HEK293 (cell line): ENCODE measurements at regions not wholly inside any gene's neighbourhood (a gene's known extent, or its start where the extent isn't known, plus 50 kb on each side); places are given as distances from the start of the nearest gene placed in this dataset.

ENCODE experiments used
- CTCF ChIP-seq: fragments of 450-650 bp; formaldehyde crosslinking; IDR thresholded peaks from 2 replicates; pipeline ENCODE4 v1.5.1; 2016; ENCODE audit warnings: missing biosample characterization, missing genetic modification characterization
- EGR2 ChIP-seq: fragments of 450-650 bp; formaldehyde crosslinking; IDR thresholded peaks from 2 replicates; pipeline ENCODE4 v1.5.1; 2016; ENCODE audit warnings: low read depth, missing biosample characterization, missing genetic modification characterization
- KLF16 ChIP-seq: fragments of 450-650 bp; formaldehyde crosslinking; IDR thresholded peaks from 2 replicates; pipeline ENCODE4 v1.5.1; 2017; ENCODE audit warnings: missing biosample characterization, missing genetic modification characterization
- SETDB1 ChIP-seq: IDR thresholded peaks from one replicate; pipeline ENCODE4 v1.6.1; 2017; ENCODE audit warnings: mild to moderate bottlenecking, low read length, moderate library complexity, mixed read lengths; ENCODE audit not compliant: insufficient read length
- ZFHX2 ChIP-seq: fragments of 450-650 bp; formaldehyde crosslinking; conservative IDR thresholded peaks from 2 replicates; pipeline ENCODE4 v1.5.1; 2016; ENCODE audit warnings: missing biosample characterization, missing genetic modification characterization
- ZNF18 ChIP-seq: fragments of 450-650 bp; formaldehyde crosslinking; IDR thresholded peaks from 2 replicates; pipeline ENCODE4 v1.5.1; 2016; ENCODE audit warnings: missing biosample characterization, missing genetic modification characterization
- ZNF274 ChIP-seq, 2 experiments: fragments of 200-500 bp in 1 of 2; fragments of 450-650 bp in 1 of 2; sonication (Bioruptor generic) in 1 of 2; formaldehyde crosslinking in 1 of 2; IDR thresholded peaks; 2 replicates each; pipeline versions ENCODE4 v1.5.1 to v1.6.1; 2014 to 2016; ENCODE audit warnings: borderline replicate concordance in 1 of 2, inconsistent platforms in 1 of 2, low read length in 1 of 2, missing biosample characterization in 1 of 2, missing genetic modification characterization in 1 of 2

GRCh38 chr4:18128241-18128640 is 106.7 kb upstream of the LCORL start:
- TF ChIP-seq ZNF274 (IDR thresholded peaks at IDR 0.05; ENCODE audit: low read length): no peak
- no peak for TF ChIP-seq ZNF274 (tag by site-specific recombination; IDR thresholded peaks at IDR 0.05; ENCODE audit: borderline replicate concordance)
- TF ChIP-seq KLF16 (tag by site-specific recombination): no peak
- no peak for TF ChIP-seq EGR2 (tag by site-specific recombination)
- TF ChIP-seq CTCF (tag by site-specific recombination): no peak
- no peak for TF ChIP-seq ZFHX2
- no peak for TF ChIP-seq ZNF18 (tag by site-specific recombination)
- TF ChIP-seq SETDB1: no peak
